GM19463 (cell line): ENCODE measurements at regions not wholly inside any gene's neighbourhood (a gene's known extent, or its start where the extent isn't known, plus 50 kb on each side); places are given as distances from the start of the nearest gene placed in this dataset.
"Not testable (repeated sequence)": the region's sequence is repeated elsewhere in the genome, so short reads cannot be mapped to it uniquely, and the experiment has no call there.

ENCODE experiments used
- ATAC-seq: cut with Tn5 transposase; IDR thresholded peaks from one replicate; pipeline ENCODE4 v1.9.1; 2021; ENCODE audit warnings: mild to moderate bottlenecking, moderate library complexity; ENCODE audit not compliant: unreplicated experiment

- ATAC-seq, result no peak
These were observed 234.5 kb downstream of the THBS2 start for GRCh38 chr6:169019111-169019510.

DNA sequence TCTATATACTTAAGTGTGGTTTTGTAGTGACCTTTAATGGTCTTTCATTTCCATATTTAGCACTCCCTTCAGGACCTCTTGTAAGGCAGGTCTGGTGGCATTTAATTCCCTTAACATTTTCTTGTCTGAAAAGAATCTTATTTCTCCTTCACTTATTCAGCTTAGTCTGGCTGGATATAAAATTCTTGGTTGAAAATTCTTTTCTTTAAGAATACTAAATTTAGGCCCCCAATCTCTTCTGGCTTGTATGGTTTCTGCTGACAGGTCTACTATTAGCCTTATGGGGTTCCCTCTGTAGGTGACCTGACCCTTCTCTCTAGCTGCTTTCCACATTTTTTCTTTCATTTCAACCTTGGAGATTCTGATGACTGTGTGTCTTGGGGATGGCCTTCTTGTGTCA lies 236.9 kb downstream of the THBS2 start:
- no peak for ATAC-seq

GRCh38 chr6:169014211-169015197 lies 239.1 kb downstream of the THBS2 start:
- ATAC-seq, result no peak

DNA sequence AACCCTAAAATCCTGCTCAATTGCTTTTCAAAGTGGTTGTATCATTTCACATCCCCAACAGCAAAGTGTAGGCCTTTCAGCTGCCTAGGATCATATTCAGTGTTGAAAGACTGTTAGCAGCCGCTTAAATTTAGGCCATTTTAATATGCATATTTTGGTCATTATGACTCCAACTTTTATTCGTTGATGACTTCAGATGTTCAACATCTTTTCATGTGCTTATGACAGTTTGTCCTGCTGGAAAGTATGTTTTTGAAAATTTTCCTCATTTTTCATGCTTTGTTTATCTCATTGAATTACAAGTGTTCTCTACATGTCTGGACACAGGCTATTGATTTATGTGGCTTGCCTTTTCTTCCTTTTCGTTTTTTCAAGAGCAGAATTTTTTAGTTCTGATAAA lies 244.0 kb downstream of the THBS2 start:
- no peak for ATAC-seq

- no peak for ATAC-seq
These were observed 244.9 kb downstream of the THBS2 start for GRCh38 chr6:169008641-169009257.

DNA sequence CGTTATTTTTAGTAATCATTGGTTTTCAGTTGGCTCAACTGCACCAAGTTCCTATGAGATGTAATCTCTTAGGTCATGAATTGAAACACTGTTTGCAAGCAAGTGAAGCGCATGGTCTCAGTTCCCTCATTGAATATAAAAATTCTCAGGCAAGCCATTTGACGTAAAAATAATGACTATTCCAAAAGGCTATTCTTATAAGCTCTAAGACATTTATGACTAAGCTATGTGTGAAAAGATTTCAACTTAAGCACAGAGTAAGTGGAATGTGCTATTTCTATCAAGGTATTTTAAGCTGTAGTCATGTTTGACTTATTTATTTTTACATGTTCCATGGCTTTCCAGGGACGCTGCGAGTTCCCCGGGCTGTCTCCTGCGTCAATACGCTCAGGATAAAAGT lies 248.5 kb downstream of the THBS2 start:
- ATAC-seq, result no peak

DNA sequence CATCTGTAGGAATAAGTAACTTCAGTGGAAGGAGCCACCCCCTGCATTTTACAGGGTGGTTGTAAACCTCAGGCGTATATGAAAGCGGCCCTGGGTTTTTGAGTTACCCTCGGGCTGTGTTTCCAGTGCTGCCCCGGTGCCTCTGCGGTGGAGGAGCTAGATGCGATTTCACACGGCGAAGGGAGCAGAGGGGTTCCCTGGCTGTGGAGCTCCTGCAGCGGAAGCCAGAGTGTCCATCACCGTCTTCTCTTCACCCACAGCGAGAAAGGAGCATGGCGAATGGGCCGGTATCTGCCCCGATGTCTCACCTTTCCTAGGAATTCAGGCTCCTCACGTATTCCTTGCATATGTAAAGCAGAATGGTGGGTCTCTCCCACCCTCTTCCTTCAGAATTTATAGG lies 253.6 kb downstream of the THBS2 start:
- ATAC-seq, result no peak

- ATAC-seq, result no peak
These were observed 254.3 kb downstream of the THBS2 start for GRCh38 chr6:168999392-168999791.

DNA sequence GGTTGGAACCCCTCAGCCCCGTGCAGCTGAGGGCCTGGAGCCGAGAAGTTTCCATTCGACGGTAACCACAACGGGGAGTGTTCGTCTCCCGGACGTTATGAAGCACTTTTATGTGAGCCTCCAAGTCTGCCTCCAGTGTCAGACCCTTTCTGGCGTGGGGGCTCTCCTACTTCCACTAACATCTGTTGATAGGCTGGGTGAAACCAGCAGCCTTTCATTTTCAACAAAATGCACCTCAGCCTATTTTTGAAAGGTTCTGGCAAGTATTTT lies 257.4 kb downstream of the THBS2 start:
- ATAC-seq, result no peak

- ATAC-seq, result no peak
These were observed 257.9 kb downstream of the THBS2 start for GRCh38 chr6:168995526-168996355.

- no peak for ATAC-seq
These were observed 258.7 kb downstream of the THBS2 start for GRCh38 chr6:168994956-168995355.

DNA sequence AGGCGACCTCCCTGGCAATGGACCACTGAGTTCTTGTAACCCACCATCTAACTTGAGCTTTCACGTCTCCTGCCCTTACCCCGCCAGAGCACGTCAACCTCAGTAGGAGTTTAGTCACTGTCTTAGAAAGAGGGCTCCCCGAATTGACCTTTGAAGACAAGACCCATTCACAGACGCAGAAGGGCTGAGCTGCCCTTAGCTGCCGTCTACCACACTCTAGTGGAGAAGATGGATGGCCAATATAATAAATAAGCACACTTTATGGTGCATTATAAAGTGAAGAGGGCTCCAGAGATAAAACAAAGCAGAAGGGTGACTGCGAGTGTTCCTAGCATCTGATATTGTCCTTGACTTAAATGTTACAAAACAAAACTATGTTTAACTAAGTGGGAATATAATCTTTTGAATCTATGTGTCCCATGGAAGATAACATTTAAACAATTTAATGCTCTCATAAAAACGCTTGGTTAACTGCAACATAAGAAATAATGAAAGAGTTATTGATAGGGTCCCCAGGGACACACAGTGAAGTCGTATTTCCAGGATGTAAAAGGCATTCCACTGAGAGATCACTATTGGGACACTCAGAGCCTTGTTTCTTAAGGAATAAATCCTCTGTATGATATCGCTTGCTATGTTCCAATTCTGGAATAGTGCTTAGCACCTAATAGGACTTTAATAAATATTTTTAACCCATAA lies 261.1 kb downstream of the THBS2 start:
- no peak for ATAC-seq

DNA sequence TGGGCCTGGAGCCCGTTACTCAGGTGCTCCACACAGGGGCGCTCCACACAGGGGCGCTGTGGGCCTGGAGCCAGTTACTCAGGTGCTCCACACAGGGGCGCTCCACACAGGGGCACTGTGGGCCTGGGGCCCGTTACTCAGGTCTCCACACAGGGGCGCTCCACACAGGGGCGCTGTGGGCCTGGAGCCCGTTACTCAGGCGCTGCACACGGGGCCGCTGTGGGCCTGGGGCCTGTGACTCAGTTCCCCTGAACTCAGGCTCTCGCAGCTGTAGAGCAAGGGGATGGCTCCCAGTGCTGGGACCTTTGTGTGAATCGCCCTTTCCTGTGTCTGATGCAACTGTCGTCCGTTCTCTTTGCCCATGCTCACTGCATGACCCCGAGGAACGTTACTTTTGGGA lies 262.0 kb downstream of the THBS2 start:
- not testable (repeated sequence) for ATAC-seq

DNA sequence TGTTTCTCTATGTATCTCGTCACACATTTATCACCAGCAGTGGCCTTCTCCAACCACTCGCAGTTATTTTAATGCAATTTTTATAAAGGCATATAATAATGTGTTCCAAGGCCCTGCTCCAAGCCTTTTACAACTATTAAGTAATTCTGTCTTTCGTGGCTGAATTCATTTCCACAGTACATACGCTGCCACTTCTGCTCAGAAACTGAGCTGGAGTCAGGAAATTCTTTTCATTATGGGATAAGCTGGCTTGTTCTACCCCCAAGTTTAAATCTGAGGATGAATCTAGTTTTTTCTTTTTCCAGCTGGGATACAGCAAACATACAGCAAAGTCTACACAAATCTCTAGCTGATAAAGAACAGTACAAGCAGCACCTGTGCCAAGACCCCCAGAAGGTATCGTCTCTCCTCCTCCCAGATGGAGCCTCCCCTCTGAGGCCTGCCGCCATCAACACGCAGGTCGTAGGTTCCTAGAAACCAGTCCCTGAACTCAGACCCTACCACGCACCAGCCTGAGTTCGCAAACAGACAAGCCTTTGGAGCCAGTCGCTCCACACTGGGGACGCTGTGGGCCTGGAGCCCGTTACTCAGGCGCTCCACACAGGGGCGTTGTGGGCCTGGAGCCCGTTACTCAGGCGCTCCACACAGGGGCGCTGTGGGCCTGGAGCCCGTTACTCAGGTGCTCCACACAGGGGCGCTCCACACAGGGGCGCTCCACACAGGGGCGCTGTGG lies 263.5 kb downstream of the THBS2 start:
- ATAC-seq, result no peak

DNA sequence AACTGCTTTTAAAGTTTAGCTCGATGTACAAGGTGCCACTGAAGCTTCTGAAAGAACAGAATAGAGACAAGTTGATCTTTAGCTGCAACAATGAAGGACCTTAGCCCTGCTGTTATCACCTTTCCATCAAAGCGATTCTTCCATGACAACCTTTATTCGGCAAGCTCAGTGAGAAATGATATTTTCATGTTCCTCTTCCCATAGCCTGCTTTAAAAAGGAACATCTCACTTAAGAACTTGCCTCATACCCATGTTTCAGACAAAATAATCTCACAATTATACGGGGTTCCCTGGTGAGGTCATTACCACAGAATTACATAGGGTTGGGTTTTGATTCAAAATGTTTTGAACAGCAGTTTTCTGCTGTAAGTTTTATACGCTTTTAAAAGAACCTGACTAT lies 264.2 kb downstream of the THBS2 start:
- ATAC-seq, result no peak

DNA sequence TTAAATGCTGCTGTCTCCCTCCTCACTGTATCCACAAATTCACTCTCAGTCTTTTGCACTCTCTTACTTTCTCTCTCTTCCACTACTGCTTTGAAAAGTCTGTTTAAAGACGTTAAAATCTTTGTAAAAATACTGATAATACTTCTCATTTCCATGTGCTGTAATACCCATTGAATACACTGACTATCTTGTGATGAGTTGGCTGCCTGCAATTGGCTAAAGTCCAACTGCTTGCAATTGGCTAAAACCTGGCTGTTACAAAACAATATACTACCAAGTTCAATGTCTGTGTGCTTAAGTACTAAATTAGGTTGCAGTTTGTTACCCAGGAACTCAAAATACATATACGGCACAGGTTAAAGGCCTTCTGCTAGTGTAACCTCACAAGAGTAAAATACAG lies 264.8 kb downstream of the THBS2 start:
- ATAC-seq, result no peak

DNA sequence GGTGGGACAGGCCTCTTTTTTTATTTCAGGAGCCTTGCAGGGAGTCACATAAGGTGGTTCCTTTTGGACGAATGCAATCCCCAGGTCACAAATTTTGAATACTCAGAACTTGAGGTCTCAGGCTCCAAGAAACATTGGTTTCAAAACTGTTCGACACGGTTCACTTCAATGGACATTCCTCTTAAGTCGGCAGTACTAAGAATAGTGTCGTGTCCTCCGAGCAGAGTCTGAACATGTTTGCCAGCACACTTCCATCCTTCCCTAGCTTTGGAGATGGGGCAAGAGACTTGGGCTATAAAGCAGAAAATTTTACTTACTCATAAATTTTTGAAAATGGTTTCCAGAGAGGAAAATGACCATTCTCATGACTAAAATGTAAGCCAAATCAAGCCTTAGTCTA lies 265.4 kb downstream of the THBS2 start:
- no peak for ATAC-seq

- no peak for ATAC-seq
These were observed 267.9 kb downstream of the THBS2 start for GRCh38 chr6:168985705-168986104.

GRCh38 chr6:168983925-168984324 lies 269.7 kb downstream of the THBS2 start:
- ATAC-seq, result no peak

DNA sequence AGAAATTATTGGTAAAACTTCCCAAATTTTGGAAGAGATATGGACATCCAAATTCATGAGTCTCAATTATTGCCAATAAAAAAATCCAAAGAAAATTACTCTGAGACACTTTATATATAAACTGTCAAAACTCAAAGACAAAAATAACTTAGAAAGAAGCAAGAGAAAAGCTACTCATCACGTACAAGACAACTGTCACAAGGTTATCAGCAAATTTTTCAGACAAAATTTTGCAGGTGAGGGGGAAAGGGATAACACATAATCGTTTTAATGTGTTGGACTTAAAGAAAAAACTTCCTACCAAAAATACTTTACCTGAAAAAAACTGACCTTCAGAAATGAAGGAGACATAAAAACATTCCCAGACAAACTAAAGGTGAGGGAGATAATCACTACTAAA lies 272.5 kb downstream of the THBS2 start:
- ATAC-seq, result no peak
